Mesendoderm (in vitro differentiated cells): ENCODE measurements at regions not wholly inside any gene's neighbourhood (a gene's known extent, or its start where the extent isn't known, plus 50 kb on each side); places are given as distances from the start of the nearest gene placed in this dataset.

Experiments
- DNase-seq: peaks from one replicate; pipeline ENCODE4 v3.0.0; 2013
- H2AK5ac ChIP-seq: 2 replicates; pipeline ENCODE4 v1.6.1; 2013; ENCODE audit warnings: low read length, inconsistent platforms
- H2BK120ac ChIP-seq: 2 replicates; pipeline ENCODE4 v1.6.1; 2013; ENCODE audit warnings: low read depth, mild to moderate bottlenecking, low read length, moderate library complexity, mixed read lengths
- H2BK15ac ChIP-seq: replicated peaks from 2 replicates; pipeline ENCODE4 v1.6.1; 2013; ENCODE audit warnings: low read depth, mild to moderate bottlenecking, moderate library complexity
- H2BK5ac ChIP-seq: 2 replicates; pipeline ENCODE4 v1.6.1; 2013; ENCODE audit warnings: low read length, inconsistent platforms
- H3K18ac ChIP-seq: 2 replicates; pipeline ENCODE4 v1.6.1; 2013; ENCODE audit warnings: mild to moderate bottlenecking, low read length, mixed read lengths
- H3K23ac ChIP-seq: one replicate; pipeline ENCODE4 v1.6.1; 2013; ENCODE audit warnings: low read length
- H3K27ac ChIP-seq: 2 replicates; pipeline ENCODE4 v1.5.1; 2013; ENCODE audit warnings: low read depth, mild to moderate bottlenecking, inconsistent platforms, low read length, moderate library complexity
- H3K27me3 ChIP-seq: 2 replicates; pipeline ENCODE4 v1.6.1; 2013; ENCODE audit warnings: low read length, control low read depth, mild to moderate bottlenecking, inconsistent platforms; ENCODE audit not compliant: insufficient read depth, poor library complexity
- H3K36me3 ChIP-seq: 2 replicates; pipeline ENCODE4 v1.6.1; 2013; ENCODE audit warnings: low read length, inconsistent platforms; ENCODE audit not compliant: control insufficient read depth, insufficient read depth
- H3K4ac ChIP-seq: one replicate; pipeline ENCODE4 v1.6.1; 2013; ENCODE audit warnings: low read depth, mild to moderate bottlenecking, low read length, moderate library complexity
- H3K4me1 ChIP-seq: 2 replicates; pipeline ENCODE4 v1.6.1; 2013; ENCODE audit warnings: low read depth, low read length, inconsistent platforms; ENCODE audit not compliant: control insufficient read depth
- H3K4me2 ChIP-seq: 2 replicates; pipeline ENCODE4 v1.6.1; 2013; ENCODE audit warnings: low read length
- H3K4me3 ChIP-seq: 2 replicates; pipeline ENCODE4 v1.5.1; 2013; ENCODE audit warnings: mild to moderate bottlenecking, low read length
- H3K56ac ChIP-seq: one replicate; pipeline ENCODE4 v1.6.1; 2013; ENCODE audit warnings: low read length
- H3K79me1 ChIP-seq: 2 replicates; pipeline ENCODE4 v1.6.1; 2013; ENCODE audit warnings: low read length, inconsistent platforms
- H3K79me2 ChIP-seq: 2 replicates; pipeline ENCODE4 v1.6.1; 2013; ENCODE audit warnings: mild to moderate bottlenecking, low read length; ENCODE audit not compliant: control insufficient read depth, insufficient read depth
- H3K9ac ChIP-seq: 2 replicates; pipeline ENCODE4 v1.6.1; 2013; ENCODE audit warnings: low read length, inconsistent platforms
- H4K5ac ChIP-seq: one replicate; pipeline ENCODE4 v1.6.1; 2013; ENCODE audit warnings: low read length
- H4K8ac ChIP-seq: one replicate; pipeline ENCODE4 v1.6.1; 2013; ENCODE audit warnings: low read depth, mild to moderate bottlenecking, control low read depth, low read length, moderate library complexity
- WGBS: extraction: QIAGEN DNeasy Blood & Tissue Kit; methylation state at CpG from one replicate; pipeline ENCODE4 v1.1.7; 2013; ENCODE audit warnings: low lambda C conversion rate, missing lambda C conversion rate; ENCODE audit not compliant: insufficient coverage; ENCODE audit errors: extremely low coverage; 5-methylcytosine and 5-hydroxymethylcytosine counted together

GRCh38 chr1:29482064-29482463, 245.7 kb downstream of the PTPRU start:
- H3K4me3 ChIP-seq: no peak overlapping the region
- H3K27me3 ChIP-seq: no peaks in the 10 kb centered on the region
- H3K4ac ChIP-seq: no peak overlapping the region
- H3K27ac ChIP-seq: no peak overlapping the region
- no peaks in the 10 kb centered on the region for H3K4me1 ChIP-seq
- no peak overlapping the region for H2BK120ac ChIP-seq
- no peak overlapping the region for H3K4me2 ChIP-seq
- H3K79me1 ChIP-seq: no peaks in the 10 kb centered on the region
- H2BK5ac ChIP-seq: no peak overlapping the region
- no peak overlapping the region for H2BK15ac ChIP-seq
- no peak overlapping the region for H4K8ac ChIP-seq
- no peak overlapping the region for H3K18ac ChIP-seq
- H3K23ac ChIP-seq: no peak overlapping the region
- no CpG with 5 or more reads among the region's 2 CpGs for WGBS
- no peak overlapping the region for H4K5ac ChIP-seq
- no peak overlapping the region for H2AK5ac ChIP-seq
- H3K79me2 ChIP-seq: no peaks in the 10 kb centered on the region
- DNase-seq: no peak
- H3K56ac ChIP-seq: no peak overlapping the region
- no peaks in the 10 kb centered on the region for H3K36me3 ChIP-seq
- H3K9ac ChIP-seq: no peak overlapping the region

GRCh38 chr1:29481031-29481430, 244.7 kb downstream of the PTPRU start:
- WGBS: no CpG with 5 or more reads among the region's 5 CpGs
- Histone ChIP-seq H3K36me3 (no peaks in the 10 kb centered on the region), H3K4me3 (no peak overlapping the region), H3K23ac (no peak overlapping the region), H3K18ac (no peak overlapping the region), H3K79me1 (no peaks in the 10 kb centered on the region), H2BK120ac (no peak overlapping the region), H4K8ac (no peak overlapping the region), H3K9ac (no peak overlapping the region), H2AK5ac (no peak overlapping the region), H3K4me1 (no peaks in the 10 kb centered on the region), H3K4me2 (no peak overlapping the region), H2BK15ac (no peak overlapping the region), H3K27ac (no peak overlapping the region), H3K56ac (no peak overlapping the region), H4K5ac (no peak overlapping the region), H2BK5ac (no peak overlapping the region), H3K4ac (no peak overlapping the region), H3K27me3 (no peaks in the 10 kb centered on the region), H3K79me2 (no peaks in the 10 kb centered on the region)
- DNase-seq: no peak

DNA sequence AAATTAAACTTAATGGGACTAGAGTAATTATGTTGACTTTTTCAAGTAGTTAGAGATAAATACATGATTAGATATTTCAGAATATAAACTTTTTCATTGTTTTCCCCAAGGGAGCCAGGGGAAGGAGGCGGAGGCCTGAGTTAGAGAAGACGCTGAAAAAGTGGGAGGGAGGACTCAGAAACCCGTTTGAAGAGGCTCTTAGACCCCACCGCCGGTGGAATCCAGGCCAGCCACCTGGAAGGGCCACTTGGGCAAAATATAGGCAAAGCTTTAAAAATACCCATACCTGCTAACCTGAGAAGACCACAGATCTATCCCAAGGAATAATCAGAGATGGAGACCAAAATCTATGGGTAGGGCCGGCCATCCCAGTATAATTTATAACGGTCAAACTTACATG, 242.6 kb downstream of the PTPRU start:
- no peak overlapping the region for H4K5ac ChIP-seq
- H2BK5ac ChIP-seq: no peak overlapping the region
- no CpG with 5 or more reads among the region's 7 CpGs for WGBS
- H3K4me1 ChIP-seq: peaks cover 6% of the 10 kb centered on the region
- H3K36me3 ChIP-seq: no peaks in the 10 kb centered on the region
- H2BK120ac ChIP-seq: no peak overlapping the region
- no peaks in the 10 kb centered on the region for H3K79me1 ChIP-seq
- H3K27me3 ChIP-seq: no peaks in the 10 kb centered on the region
- H3K9ac ChIP-seq: no peak overlapping the region
- H3K23ac ChIP-seq: no peak overlapping the region
- no peak overlapping the region for H4K8ac ChIP-seq
- DNase-seq: no peak
- H2BK15ac ChIP-seq: no peak overlapping the region
- H2AK5ac ChIP-seq: no peak overlapping the region
- H3K27ac ChIP-seq: no peak overlapping the region
- no peak overlapping the region for H3K4me2 ChIP-seq
- H3K4me3 ChIP-seq: no peak overlapping the region
- no peak overlapping the region for H3K4ac ChIP-seq
- H3K56ac ChIP-seq: no peak overlapping the region
- H3K18ac ChIP-seq: no peak overlapping the region
- no peaks in the 10 kb centered on the region for H3K79me2 ChIP-seq

DNA sequence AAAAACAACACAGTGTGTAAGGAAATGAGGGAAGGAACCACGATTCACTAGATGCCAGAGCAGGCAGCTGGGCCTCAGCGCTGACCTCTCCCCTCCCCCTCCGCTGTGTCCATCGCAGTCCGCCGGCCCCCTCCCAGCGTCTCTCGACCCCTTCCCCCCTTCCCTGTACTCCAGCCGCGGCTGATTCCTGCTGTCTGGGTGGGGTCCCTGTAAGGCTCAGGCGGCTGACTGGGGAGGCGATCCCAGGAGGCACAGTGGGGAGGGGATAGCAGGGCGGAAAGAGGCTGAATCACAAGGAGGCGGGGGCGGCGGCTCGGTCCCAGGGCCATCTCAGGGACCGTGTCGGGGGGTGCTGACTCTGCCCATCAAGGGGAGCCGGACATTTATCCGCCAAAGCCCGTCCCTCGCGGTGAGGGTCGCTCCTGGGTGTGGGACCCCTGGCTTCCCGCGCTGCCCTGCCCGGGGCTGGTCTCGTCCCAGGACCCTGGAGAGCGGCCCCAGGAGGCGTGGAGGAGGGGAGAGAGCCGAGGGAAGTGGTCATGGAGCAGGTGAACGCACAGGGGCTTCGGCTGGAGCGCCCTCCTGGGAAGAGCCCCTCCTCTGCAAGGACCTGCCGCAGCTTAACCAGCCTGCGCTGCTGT, 241.9 kb downstream of the PTPRU start:
- DNase-seq: peak; percentile 52
- Histone ChIP-seq H3K79me2 (no peaks in the 10 kb centered on the region), H3K27ac (no peak overlapping the region), H3K4me3 (no peak overlapping the region), H3K9ac (no peak overlapping the region), H3K79me1 (no peaks in the 10 kb centered on the region), H3K56ac (peak overlapping the region; percentile 11), H3K18ac (no peak overlapping the region), H3K4ac (no peak overlapping the region), H2BK15ac (no peak overlapping the region), H3K4me2 (peak overlapping the region; percentile 25), H3K36me3 (no peaks in the 10 kb centered on the region), H2BK120ac (no peak overlapping the region), H3K27me3 (no peaks in the 10 kb centered on the region), H4K5ac (no peak overlapping the region), H2BK5ac (no peak overlapping the region), H3K4me1 (peaks cover 9% of the 10 kb centered on the region), H3K23ac (no peak overlapping the region), H2AK5ac (no peak overlapping the region), H4K8ac (no peak overlapping the region)
- no CpG with 5 or more reads among the region's 37 CpGs for WGBS

DNA sequence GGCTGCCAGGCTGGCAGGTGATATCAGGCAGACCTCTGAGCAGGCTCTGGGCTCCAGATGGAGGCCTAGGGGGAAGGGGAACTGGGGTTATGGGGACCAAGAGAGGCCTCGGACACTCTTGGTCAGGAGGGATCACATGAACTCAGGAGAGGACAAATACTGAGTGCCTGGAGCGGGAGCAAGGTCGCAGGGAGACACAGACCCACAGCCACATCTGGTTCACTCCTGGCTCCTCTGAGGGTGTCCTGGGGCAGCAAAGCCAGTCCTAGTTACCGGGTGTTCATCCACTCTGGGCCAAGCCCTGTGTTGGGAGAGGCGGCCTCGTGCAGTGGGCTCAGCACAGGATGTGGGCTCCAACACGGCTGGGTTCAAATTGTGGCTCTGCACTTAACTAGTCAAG, 239.0 kb downstream of the PTPRU start:
- no CpG with 5 or more reads among the region's 7 CpGs for WGBS
- Histone ChIP-seq H3K27ac (no peak overlapping the region), H2BK5ac (no peak overlapping the region), H3K18ac (no peak overlapping the region), H2BK120ac (no peak overlapping the region), H3K4me1 (peaks cover 12% of the 10 kb centered on the region), H3K56ac (no peak overlapping the region), H3K79me2 (no peaks in the 10 kb centered on the region), H2AK5ac (no peak overlapping the region), H3K4me3 (no peak overlapping the region), H3K27me3 (no peaks in the 10 kb centered on the region), H3K36me3 (no peaks in the 10 kb centered on the region), H3K9ac (no peak overlapping the region), H3K79me1 (no peaks in the 10 kb centered on the region), H3K4me2 (no peak overlapping the region), H2BK15ac (no peak overlapping the region), H4K8ac (no peak overlapping the region), H4K5ac (no peak overlapping the region), H3K23ac (no peak overlapping the region), H3K4ac (no peak overlapping the region)
- DNase-seq: no peak
